ENCODE measurements at regions not wholly inside any gene's neighbourhood (a gene's known extent, or its start where the extent isn't known, plus 50 kb on each side); places are given as distances from the start of the nearest gene placed in this dataset.
"Not testable (repeated sequence)": the region's sequence is repeated elsewhere in the genome, so short reads cannot be mapped to it uniquely, and the experiment has no call there.

DNA sequence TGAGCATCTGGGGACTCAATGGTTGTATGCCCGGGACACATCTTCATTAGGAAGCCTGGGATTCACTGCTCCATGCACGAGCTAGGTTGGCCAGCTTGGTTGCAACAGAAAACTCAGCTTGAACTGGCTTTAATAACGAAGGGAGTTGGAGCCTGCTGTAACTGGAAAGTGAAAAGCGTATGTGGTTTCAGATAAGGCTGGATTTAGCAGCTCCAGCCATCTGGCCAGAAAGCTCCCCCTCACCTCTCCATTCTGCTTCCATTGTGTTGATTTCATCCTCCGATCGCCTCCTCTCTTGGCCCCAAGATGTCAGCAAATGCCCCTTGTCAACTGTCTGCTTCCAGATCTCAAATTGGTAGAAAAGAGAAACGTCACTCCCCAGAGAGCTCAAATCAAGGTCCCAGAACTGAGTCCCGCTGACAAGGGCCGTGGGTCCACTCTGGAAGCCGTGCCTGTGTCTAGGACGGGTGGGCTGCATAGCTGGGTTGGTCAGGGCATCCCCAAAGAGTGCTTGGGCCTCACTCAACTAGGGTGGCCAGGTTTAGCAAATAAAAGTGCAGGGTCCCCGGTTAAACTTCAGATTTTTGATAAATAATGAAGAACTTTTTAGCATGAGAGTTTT is 117.0 kb upstream of the PMEPA1 start:
- in situ Hi-C loops (cut with HindIII; ENCODE audit: low sequenced_read_pairs): no loop called here

- in situ Hi-C loops (cut with HindIII; ENCODE audit: low sequenced_read_pairs): no loop called here
These were observed 115.1 kb upstream of the PMEPA1 start for GRCh38 chr20:57824909-57825308.

- in situ Hi-C loops (cut with HindIII; ENCODE audit: low sequenced_read_pairs): no loop called here
These were observed 112.1 kb upstream of the PMEPA1 start for GRCh38 chr20:57821935-57822334.

DNA sequence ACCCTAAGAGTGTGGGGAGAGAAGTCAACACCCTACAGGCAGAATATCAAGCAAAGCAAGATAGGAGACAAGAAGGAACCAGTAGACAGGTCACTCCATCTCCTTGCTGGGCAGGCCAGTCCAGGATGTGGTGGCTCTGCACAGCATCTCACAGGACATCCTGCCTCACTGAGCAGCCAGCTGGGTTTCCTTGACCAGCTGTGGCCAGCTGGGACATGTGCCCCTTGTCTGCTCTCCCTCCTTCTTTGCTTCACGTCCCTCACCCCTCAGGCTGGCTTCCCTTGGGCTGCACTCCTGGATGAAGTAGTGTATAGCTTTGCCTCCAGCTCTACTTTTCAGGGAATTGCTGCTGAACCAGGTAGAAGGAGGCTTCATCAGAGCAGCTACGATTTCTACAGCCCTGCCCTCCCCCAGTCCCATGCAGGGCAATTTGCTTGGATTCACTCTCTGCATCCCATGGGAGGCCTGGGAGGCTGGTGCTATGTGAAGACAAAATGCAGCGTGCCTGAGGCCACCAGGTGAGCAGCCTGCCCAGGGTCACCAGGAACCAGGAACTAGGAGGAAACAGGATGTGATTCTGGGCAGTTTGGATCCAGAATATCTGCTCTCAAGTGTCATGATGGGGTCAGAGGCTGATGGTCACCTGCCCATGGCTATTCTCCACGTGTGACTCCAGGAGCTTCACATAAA is 110.0 kb upstream of the PMEPA1 start:
- in situ Hi-C loops (cut with HindIII; ENCODE audit: low sequenced_read_pairs): no loop called here

GRCh38 chr20:57819291-57819690 is 109.5 kb upstream of the PMEPA1 start:
- in situ Hi-C loops (cut with HindIII; ENCODE audit: low sequenced_read_pairs): no loop called here

DNA sequence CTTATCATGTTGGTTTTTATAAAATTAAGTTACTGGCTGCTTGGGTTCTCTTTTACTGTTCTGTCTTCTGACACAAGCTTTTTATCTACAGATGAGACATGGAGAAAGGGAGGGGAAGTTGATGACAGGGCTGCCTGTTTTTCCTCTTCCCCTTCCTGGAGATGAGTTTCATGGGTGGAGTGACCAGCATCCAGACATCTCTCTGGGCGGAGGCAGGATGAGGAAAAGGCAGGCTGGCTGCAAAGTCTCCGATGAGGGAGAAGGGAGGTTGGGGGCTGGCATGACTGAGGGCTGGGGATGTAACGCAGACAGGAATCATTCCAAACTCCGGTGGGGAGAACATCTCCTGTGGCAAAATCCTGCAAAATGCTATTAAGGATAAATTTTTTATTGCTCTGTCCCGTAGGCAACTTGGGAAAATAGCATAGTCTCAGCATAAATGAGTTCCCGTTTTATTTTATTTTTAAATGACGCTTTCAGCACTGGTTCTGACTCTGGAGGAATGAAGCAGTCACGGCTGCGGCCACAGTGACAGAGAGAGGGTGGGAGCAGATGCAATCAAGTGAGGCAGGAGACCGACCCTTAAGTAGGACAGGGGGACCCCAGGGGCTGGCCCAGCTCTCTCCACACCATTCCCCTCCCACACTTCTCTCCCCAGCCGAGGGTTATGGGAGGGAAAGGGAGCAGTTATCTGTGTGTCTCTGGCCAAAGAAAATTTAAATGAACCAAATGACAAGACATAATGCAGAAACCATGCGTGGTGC is 108.8 kb upstream of the PMEPA1 start:
- in situ Hi-C loops (cut with HindIII; ENCODE audit: low sequenced_read_pairs): no loop called here

GRCh38 chr20:57815405-57815804 is 105.6 kb upstream of the PMEPA1 start:
- in situ Hi-C loops (cut with HindIII; ENCODE audit: low sequenced_read_pairs): no loop called here

DNA sequence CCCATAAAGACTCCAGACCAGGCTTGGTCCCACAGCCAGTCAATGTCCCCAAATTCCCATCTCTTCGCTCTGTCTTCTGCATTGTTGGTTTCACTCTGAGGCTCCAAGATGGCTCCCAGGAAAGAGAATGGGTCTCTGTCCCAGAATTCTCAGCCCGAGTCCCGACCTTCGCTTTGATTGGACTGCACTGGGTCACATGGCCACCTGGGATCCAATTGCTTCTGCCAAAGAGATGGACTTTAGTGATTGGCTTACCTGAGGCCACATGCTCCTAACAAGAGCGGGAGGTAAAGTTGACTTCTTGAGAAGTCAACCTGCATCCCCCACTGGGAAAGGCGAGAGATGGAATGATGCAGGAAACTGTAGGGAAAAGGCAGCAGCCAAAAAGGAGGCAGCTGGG is 104.7 kb upstream of the PMEPA1 start:
- in situ Hi-C loops (cut with HindIII; ENCODE audit: low sequenced_read_pairs): no loop called here

GRCh38 chr20:57813509-57814269 is 103.9 kb upstream of the PMEPA1 start:
- in situ Hi-C loops (cut with HindIII; ENCODE audit: low sequenced_read_pairs): no loop called here

- in situ Hi-C loops (cut with HindIII; ENCODE audit: low sequenced_read_pairs): not testable (repeated sequence)
These were observed 102.8 kb upstream of the PMEPA1 start for GRCh38 chr20:57812632-57813031.

GRCh38 chr20:57811374-57812020 is 101.7 kb upstream of the PMEPA1 start:
- in situ Hi-C loops (cut with HindIII; ENCODE audit: low sequenced_read_pairs): no loop called here

DNA sequence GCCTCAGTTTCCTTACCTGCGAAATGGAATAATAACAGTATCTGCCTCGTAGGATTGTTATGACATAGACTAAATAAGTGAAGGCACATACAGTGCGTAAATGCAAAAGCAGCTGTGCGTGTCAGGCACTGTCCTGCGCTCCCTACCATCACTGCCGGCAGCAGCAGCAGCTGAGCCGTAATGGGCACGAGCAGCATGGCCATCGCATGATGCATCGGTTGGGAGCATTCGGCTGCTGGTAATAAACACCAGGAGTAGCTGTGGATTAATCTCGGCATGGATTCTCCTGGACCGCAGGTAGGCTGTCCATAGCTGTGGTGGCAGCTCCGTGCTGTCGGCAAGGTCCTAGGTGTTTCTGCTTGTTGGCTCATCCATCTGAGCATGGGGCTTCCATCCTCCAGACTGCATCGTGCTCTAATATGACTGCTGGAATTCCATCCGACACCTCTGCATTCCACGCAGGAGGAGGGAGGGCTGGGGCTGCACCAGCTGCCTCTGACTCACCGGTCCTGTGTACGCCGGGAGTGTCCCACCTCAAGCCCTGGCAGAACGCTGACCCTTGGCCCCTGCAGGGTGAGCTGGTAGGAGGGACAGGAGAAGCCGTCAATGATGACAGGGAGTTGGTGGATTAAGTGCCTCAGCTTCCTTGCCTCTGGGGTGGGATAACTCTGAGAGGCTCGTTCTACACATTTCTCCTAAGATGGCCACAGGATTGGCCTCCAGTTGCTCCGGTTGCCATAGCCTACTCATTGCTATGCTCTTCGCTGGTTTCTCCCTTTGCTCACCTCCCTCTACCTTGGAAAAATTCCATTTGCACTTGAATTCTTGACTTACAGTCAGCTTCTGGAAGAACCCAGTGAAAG is 100.9 kb upstream of the PMEPA1 start:
- in situ Hi-C loops (cut with HindIII; ENCODE audit: low sequenced_read_pairs): no loop called here

DNA sequence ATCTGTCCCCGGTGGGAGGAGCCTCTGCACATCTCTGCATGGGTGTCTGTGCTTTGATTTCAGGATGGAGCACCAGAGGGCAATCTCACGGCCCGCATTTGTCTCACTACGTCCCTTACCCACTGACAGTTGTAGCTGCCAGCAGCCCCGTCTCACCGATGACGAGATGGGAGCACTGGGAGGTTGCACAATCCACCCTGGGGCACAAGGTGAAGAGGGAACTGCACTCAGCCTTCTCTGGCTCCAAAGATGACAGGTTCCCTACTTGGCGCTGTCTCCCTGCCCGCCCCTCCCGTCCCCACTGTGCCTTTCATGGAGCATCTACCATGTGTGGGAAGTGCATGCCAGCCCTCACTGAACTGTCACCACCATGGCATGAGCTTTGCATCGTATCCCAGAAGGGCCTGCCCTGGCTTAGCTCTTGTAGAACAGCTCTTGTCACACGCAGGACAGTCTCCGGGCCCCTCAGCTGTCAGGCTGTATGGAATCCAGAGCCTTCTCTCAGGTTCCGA is 99.9 kb upstream of the PMEPA1 start:
- in situ Hi-C loops (cut with HindIII; ENCODE audit: low sequenced_read_pairs): no loop called here

DNA sequence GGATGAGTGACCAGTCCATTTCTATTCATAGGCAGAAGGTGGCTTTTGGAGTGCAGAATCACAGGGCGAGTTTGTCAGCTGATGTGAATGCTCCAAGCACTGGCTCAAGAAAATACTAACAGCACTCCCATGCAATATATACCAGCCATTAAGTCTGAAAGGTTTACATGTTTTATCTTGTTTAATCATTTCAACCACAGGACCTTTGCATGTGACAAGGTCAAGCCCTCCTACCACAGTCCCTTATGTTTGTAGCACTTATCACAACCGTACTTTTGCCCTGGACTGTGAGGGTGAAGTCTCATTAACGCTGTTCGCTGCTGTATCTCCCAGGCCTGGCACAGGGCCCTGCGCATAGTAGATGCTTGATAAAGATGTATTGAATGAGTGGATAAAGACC is 99.3 kb upstream of the PMEPA1 start:
- in situ Hi-C loops (cut with HindIII; ENCODE audit: low sequenced_read_pairs): no loop called here

GRCh38 chr20:57808264-57809070 is 98.7 kb upstream of the PMEPA1 start:
- in situ Hi-C loops (cut with HindIII; ENCODE audit: low sequenced_read_pairs): no loop called here

- in situ Hi-C loops (cut with HindIII; ENCODE audit: low sequenced_read_pairs): no loop called here
These were observed 97.8 kb upstream of the PMEPA1 start for GRCh38 chr20:57807401-57808263.

DNA sequence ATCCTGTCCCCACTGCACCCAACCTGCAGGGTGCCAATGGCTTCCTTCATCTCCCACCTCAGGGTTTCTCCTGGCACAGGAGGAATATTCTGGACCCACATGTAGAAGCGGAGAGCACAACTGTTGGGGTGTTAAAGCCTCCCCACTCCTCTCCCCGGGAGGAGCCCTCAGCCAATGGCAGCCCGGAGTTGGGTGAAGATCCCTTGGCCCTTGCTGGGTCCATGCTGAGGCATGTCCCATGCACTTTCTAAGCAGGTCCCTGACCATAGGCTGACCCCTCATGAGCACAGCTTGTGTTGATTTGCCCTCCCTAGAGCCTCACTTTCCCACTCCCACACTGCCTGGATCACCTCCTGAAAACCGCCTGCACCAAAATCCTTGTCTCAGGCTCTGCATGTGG is 97.2 kb upstream of the PMEPA1 start:
- in situ Hi-C loops (cut with HindIII; ENCODE audit: low sequenced_read_pairs): no loop called here

GRCh38 chr20:57806476-57806875 is 96.7 kb upstream of the PMEPA1 start:
- in situ Hi-C loops (cut with HindIII; ENCODE audit: low sequenced_read_pairs): no loop called here
